A204.1 (cell line): ENCODE measurements at regions not wholly inside any gene's neighbourhood (a gene's known extent, or its start where the extent isn't known, plus 50 kb on each side); places are given as distances from the start of the nearest gene placed in this dataset.

Experiments
- FAIRE-seq: peaks from 2 replicates; lab custom pipeline; 2012; peaks lifted over from hg19 to GRCh38; lab: Jason Lieb, UNC

DNA sequence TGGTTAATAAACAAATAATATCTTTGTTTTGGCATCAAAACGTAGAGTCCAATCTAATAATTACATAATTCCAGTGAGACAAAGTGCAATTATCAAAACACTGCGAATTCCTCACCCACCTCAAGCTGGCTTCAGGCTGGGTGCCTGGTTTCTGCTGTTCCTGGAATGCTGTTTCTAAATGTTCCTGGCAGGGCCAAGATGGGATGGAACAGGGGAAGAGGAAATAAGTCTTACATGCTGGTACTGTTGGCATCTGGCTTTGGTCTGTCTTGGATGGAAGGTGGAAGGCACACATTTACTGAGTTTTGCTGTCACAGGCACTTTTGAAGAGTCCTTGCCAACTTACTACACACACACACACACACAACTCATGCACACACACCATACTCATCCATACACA is 101.9 kb upstream of the SLCO3A1 start:
- no peak for FAIRE-seq

- FAIRE-seq: no peak
Measured at GRCh38 chr15:91752081-91752785, 101.3 kb upstream of the SLCO3A1 start.

- FAIRE-seq: no peak
Measured at GRCh38 chr15:91759560-91759959, 93.9 kb upstream of the SLCO3A1 start.

DNA sequence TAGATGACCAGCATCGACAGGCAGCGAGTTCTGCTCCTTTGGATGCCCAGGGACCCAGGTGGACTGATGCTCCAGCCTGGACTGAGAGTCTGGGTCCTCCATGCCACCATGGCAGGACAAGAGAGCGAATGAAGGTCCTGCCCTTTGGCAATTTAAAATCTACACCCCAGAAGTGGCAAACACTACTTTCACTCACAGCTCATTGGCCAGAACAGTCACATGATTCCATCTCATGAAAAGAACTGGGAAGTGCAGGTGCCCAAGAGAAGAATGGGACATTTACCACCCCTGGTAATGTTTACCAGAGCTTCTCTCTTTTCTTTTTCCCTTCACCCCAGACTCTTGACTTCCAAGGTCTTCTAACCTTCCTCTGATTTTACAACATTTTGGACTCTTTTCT is 87.8 kb upstream of the SLCO3A1 start:
- FAIRE-seq: no peak

- FAIRE-seq: no peak
Measured at GRCh38 chr15:91769476-91769875, 84.0 kb upstream of the SLCO3A1 start.

- no peak for FAIRE-seq
Measured at GRCh38 chr15:91769894-91770293, 83.6 kb upstream of the SLCO3A1 start.

DNA sequence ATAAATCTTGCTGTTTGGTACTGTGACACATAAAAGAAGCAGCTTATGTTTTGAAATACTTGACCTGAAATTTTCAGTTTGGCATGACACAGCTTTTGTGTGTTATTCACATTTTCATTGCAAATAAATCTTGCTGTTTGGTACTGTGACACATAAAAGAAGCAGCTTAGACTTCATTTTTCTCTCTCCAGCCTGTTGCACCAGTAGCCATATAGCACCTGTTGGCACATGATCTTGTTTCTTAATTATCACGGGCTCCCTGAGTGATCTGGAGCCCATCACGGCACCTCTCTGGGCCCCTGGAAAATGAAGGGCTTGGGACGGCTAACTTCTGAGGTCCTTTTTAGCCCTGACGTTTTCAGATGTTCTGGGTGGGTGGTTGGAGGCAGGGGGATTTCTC is 77.4 kb upstream of the SLCO3A1 start:
- FAIRE-seq: no peak

DNA sequence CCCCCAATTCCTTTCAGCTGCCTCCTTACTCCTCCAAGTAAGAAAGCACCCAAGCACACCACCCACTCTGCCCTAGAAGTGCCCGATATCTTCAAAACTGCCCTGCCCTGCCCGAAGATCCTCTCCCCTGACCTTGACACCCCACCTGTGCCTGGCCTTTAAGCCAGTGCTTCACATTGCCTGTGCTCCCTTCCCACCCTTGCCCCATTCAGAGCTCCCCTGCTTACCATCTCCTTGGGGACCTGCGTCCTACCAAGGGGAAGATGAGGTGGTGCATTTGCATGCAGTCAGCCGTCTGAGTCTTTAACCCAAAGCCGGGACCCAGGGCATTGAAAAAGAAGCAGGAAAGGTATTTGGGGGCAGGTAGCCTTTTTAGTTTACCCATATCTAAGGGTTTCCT is 73.5 kb upstream of the SLCO3A1 start:
- FAIRE-seq: no peak

DNA sequence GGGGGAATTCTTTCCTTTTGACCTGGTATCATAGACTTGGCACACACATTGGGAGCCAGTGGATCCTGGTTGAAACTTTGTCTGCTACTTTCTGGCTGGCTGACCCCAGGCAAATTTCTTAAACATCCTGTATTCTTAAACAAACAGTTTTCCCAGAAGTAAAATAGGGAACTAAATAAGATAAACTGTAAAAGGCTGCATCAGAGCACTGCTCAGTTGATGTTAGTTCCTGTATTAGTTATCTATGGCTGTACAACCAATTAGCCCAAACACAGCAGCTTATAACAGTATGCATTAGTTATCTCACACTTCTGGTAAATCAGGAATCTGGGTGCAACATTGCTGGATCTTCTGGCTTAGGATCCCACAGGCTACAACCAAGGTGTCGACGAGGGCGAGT is 73.1 kb upstream of the SLCO3A1 start:
- FAIRE-seq: no peak

GRCh38 chr15:91782221-91782620 is 71.3 kb upstream of the SLCO3A1 start:
- FAIRE-seq: no peak

GRCh38 chr15:91783008-91783407 is 70.5 kb upstream of the SLCO3A1 start:
- no peak for FAIRE-seq

DNA sequence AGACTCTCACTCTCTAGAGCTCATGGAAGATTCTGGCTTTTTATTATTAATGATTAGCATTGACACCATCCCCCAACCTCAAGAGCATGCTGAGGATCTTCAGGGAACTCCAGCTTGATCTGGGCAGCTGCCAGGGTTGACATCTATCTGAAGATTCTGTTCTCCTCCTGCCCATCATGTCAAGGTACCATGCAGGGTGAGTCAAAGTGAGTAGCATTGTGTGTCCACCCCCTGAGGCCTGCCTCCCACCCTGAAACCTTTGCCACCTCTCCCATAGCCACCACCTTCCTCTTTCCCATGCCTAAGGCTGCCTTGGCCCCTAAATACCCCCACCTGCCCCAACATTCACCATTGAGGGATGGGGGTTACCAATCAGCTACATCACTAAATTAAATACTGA is 70.1 kb upstream of the SLCO3A1 start:
- FAIRE-seq: no peak

GRCh38 chr15:91784973-91785709 is 68.4 kb upstream of the SLCO3A1 start:
- no peak for FAIRE-seq

GRCh38 chr15:91787198-91787597 is 66.3 kb upstream of the SLCO3A1 start:
- FAIRE-seq: no peak

- no peak for FAIRE-seq
Measured at GRCh38 chr15:91789136-91789535, 64.4 kb upstream of the SLCO3A1 start.

DNA sequence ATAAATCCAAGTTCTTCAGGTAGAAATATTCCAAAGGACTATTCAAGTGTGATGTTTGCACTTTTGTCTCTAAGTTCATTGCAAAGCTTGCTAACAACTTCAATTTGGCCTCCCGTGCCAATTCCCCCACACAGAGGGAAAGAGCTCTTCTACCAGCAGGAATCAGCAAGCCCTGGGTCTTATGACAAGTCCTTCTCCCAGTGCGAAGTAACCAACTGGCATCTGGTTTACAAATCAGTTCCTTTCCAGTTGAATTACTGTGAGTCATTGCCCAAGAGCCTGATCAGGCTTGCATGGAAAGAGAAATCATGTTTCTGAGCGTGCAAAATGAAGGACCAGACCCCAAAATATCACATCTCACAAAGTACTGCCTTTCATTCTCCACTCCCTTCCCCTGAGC is 62.7 kb upstream of the SLCO3A1 start:
- no peak for FAIRE-seq

- FAIRE-seq: no peak
Measured at GRCh38 chr15:91793771-91794170, 59.7 kb upstream of the SLCO3A1 start.

GRCh38 chr15:91795235-91795634 is 58.3 kb upstream of the SLCO3A1 start:
- FAIRE-seq: no peak

DNA sequence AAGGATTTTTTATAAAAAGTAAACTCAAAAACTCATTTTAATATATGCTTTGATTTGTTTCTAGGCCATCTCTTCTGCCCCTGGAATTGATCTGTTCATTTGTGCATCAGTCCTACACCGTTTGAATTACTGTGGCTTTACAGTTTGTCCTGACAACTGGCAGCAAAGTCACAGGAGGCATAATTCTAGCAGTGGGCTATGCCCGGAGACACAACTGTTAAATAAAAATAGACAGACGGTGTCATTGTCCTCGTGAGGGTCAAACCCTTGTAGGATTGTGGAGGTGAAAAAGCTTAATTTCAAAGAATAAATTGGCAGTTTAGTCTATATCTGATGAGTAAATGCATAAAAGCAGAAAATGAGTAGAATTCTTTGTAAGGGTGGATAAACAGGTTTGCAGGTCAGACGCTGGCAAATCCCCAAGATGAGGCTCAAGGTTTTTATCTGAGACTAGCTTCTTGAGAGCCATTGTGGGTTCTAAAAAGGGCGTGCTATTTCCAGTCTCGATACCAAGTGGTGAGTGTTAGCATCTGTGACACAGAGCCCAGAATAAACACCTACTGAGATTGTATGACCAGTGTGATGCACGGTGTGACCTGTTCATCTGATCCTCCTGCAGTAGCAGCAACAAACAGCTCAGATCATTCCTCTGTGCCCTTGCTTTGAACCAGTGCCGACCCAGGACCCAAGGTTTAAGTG is 51.5 kb upstream of the SLCO3A1 start:
- FAIRE-seq: no peak

GRCh38 chr15:91803260-91803659 is 50.2 kb upstream of the SLCO3A1 start:
- no peak for FAIRE-seq
